ENCODE measurements at regions not wholly inside any gene's neighbourhood (a gene's known extent, or its start where the extent isn't known, plus 50 kb on each side); places are given as distances from the start of the nearest gene placed in this dataset.
A peak's percentile ranks its signal among the peaks of the same experiment; 100 is the strongest.

DNA sequence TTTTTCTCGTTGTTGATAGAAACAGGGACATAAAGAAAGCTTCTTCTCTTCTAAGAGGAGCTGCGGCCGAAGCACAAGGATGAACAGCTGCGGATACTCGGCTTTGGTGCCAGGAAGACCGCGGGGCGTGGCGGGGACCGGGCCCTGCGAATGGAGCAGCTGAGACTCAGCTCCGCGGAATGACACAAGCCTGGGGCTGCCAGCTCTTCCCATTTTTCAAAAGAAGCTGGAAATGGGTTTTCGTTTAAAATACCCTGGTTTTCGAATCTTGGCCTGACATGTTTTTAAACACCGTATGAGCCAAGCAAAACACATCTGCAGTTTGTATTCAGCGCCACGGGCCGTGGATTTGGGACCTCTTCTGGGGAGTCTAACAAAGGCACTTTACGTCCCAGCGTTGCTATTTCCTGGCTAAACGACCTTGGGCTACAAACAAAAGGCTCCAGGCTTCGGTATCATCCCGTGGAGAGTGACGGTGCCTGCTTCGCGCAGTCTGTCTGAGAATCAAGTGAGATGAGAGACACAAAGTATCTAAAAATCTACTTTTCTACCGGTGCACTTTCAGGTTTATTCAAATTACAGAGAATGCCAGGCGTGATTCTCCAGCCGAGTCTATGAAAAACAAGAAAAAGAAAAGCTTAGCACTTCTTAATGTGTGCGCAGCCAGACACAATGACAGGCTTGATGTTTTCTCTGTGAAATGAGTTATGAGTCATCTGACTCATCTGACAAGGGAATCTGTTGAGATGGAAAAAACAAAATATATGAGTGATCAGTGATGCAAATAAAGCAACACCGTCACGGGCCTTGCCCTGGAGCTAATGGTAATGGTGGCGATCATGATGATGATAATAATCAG is 114.0 kb upstream of the TMEM132D start:
- DNase-seq: no peak

DNA sequence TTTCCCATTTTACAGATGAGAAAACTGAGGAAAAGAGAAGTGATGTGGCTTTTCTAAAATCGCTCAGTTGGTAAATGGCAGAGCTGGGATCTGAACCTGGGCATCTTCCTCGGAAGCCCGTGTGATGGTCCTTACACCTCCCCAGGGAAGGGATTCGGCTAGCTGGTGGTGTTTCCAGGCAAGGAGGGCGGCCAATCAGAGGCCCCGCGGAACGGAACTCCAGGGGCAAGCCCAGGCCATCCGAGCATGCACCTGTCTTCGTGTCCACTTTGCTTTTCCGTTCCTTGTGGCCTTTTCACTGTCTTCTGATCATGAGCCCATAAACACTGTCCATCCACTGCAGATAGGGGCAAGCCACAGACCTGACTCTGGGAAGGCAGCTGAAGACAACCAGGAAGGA is 114.8 kb upstream of the TMEM132D start:
- DNase-seq: no peak

DNA sequence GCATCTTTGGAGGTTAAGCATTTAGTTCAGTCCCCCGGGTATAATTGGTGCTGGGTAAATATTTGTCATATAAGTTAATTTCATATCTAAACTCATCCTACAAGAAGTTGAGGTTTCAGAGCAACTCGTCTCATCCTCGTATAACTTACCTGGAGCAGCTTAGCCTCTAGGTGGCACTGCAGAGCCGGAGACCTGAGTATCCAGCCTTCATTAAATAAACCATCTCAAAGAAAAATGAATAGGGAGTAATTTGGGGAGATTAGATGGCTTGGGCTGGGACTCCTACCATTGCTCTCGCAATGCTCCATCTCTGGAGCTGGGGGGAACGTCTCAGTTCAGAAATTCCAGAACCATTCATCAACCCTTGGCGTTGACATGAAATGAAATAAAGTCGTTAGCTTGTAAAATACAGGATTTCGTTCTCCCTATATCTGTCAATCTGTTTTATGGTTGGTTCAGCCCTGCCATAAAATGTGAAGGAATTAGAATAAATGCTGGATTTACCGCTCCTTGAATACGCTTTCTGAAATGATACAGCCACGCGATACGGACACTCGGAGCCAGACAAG is 122.9 kb upstream of the TMEM132D start:
- peak in 1 of 2 donors; percentile 44 for DNase-seq

DNA sequence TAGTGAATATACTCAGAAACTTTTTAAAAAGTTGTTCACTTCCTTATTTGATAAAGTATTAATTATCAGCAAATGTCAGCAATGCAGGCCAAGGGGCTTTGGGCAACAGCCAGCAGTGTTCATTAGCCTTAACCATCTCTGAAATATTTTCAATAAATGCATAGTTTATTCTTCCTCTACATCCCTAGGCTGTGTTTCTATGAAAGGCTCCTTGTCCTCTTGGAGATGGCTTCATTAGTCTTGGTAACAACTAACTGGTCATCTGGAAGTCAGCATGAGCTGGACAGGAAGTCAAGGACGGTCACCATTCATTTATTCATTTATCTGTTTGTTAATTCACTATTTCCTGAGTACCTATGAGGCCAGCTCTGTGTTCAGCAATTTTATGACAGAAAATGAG is 124.0 kb upstream of the TMEM132D start:
- DNase-seq: no peak

GRCh38 chr12:130029151-130029550 is 125.3 kb upstream of the TMEM132D start:
- DNase-seq: no peak

DNA sequence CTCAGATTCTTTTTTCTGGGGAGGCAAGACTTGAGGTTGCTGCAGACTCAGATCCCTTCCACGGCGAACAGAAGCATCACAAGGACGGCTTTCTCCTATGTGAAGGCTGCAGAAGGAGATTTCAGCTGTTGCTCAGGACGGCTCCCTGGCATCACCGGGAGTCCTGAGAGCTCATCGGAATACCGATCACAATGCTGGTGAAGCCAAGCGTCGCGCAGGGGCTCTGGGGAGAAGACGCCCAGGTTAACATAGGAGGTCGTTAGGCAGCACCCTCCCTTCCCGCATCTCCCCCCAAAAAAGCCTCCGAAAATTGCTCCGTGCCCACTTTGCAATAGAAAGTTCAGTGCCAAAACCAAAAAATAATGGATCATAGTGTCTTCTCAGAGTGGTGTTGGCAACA is 127.2 kb upstream of the TMEM132D start:
- no peak for DNase-seq

- DNase-seq: peak; percentile 11 to 76
Measured at GRCh38 chr12:130031571-130032189, 127.9 kb upstream of the TMEM132D start.

DNA sequence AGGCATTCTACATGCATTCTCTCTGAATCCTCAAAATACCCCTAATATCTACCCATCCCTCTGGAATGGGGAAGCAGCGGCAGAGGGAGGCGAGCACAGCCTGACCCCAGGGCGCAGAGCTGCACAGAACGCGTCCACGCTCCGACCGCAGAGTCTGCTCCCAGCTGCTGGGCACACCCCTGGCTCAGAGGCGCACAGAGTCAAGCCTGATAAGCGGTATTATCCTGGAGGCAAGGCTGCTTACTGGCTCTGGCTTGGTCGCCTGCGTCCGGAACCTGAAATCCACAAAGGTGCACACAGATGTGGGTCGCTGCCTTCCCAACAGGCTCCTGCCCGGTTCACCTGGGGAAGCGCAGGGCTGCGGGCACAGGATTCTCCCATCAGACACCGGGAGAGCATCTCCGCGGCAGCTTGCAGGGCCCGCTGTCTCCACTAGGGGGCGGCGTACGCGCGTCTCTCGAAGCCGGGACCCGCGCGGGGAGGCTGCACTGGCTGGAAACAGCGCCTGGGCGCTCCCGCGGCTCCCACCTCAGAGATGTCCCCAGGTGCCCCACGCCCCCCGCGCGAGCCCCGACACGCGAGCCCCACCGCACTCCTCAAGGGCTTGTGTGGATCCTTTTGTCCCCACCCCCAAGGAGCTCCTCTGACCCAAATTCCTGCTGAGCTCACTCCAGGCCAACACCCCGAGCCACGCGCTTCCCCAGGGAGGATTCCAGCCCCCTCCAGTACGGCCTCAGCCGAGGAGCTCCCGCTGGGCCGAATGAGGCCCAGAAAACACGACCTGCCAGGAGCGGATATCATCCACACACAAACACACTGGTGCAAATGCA is 120.1 kb upstream of the FZD10 start:
- peak in 1 of 2 donors; percentile 15 for DNase-seq

DNA sequence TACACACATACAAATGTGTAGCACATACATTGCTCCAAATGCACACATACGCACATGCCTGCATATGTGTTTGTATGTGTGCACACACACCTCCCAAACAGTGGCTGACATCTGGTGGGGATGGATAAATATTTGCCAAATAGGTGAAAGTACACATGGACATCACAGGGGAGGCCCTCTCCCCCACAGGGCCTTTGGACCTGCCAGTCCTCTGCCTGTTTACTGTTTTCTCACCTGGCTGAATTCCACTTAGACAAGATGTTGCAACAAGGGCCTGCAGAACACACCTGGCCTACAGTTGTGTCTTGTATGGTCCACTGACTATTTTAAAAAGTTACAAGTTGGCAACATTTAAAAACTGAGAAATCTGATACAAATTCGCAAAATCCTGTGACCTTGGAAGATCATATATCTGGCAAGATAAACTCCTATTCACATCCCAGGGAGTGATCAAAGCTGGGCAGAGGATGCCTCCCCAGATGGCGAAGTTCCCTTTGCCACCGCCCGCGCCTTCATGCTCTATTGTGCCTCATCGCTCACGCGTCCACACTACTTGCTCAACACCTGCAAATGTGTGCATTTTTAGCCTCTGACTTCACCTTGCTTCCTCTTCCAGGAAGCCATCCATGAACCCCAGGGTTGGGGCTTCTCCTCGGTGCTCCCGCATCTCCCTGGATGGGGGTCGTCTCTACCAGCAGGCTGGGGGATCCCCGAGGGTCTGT is 118.4 kb upstream of the FZD10 start:
- no peak for DNase-seq

GRCh38 chr12:130044991-130045621 is 117.2 kb upstream of the FZD10 start:
- no peak for DNase-seq

GRCh38 chr12:130049666-130050065 is 112.6 kb upstream of the FZD10 start:
- DNase-seq: no peak

- no peak for DNase-seq
Measured at GRCh38 chr12:130051900-130052299, 110.4 kb upstream of the FZD10 start.

DNA sequence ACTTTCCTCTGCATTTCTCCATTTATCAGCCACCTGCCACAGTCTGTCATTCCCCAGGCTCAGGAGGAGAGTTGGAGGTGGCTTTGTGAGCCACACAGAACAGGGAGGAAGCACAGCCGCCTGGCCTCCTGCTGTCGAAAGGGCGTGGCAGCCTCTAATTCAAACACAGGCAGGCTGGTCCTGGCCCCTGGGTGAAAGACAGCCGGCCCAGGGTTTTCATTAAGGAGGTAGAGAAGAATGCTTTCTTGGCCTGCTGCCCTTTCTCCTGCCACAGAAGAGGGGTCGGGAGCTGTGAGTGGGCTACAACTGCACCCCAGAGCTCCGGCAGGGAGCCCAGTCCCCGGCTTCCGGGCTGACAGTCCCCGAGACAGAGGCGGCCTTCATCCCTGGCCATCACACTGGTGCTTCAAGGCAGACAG is 108.6 kb upstream of the FZD10 start:
- no peak for DNase-seq

DNA sequence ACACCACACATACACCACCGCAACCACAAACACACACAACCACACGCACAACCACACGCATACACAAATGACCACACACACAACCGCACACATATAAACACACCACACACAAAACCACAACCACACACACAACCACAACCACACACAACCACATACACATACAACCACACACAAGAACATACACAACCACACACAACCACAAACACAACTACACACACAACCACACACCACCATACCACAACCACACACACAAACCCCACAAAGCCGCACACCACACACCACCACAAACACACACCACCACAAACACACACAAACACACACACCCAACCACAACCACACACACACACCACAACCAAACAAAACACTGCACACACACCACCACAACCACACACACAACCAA is 107.5 kb upstream of the FZD10 start:
- DNase-seq: no peak

DNA sequence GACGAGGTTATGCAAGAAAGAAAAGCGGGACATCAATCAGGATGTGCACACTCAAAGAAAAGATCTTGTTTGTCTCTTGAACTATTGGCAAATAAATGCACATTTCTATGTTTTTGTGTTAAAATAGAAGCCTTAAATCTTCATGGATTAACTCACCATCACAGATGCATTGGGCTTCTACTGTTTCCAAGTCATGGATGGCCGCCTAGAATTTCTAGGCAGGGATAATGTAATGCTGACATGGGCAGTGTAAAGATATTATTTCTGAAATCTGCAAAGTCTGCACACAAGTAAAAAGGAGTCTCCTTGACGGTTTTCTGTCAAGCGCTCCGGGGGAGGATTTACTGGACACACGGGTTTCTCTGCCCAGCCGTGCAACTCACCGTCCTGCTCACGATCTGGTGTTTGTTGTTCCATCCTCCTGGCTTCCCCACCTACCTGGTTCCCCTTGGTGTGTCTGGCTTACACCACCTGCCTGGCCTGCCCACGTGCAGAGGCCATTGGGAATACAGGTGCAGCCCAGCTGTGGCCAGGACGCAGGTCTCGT is 103.3 kb upstream of the FZD10 start:
- DNase-seq: no peak

GRCh38 chr12:130063866-130064265 is 98.4 kb upstream of the FZD10 start:
- no peak for DNase-seq

DNA sequence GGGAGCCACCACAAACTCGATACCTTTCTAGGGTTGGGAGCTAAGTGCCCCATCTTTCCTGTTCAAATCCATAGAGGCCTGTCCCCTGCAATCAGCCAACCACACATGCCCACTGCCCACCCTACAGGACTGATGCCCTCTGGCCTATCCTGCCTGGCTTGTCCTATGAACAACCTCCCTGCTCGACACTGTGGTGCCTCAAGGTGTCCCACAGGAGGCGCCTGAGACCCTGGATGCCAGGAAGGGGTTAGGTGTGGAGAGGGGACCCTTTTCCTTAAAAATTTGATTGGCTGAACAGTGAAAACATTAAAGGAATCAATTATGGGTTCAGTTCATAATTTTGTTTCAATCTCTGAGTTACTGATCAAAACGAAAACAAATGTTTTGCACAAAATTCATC is 97.3 kb upstream of the FZD10 start:
- DNase-seq: no peak

DNA sequence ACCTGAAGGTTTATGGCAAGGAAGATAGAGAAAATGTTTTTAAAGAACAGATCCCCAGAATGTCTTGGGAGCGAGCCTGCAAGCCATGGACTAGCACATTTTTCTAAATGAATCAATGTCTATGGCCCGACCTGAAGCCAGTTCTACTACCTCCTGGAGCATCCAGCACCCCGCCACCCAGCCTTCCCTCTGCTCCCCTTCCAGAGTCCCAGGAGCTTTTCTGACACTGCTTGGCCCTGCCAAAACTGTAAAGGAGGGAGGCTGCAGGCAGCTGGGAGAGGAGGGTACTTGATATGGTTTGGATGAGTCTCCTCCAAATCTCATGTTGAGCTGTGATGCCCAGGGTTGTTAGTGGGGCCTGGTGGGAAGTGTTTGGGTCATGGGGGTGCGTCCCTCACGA is 95.5 kb upstream of the FZD10 start:
- no peak for DNase-seq

GRCh38 chr12:130068741-130069140 is 93.5 kb upstream of the FZD10 start:
- DNase-seq: no peak

DNA sequence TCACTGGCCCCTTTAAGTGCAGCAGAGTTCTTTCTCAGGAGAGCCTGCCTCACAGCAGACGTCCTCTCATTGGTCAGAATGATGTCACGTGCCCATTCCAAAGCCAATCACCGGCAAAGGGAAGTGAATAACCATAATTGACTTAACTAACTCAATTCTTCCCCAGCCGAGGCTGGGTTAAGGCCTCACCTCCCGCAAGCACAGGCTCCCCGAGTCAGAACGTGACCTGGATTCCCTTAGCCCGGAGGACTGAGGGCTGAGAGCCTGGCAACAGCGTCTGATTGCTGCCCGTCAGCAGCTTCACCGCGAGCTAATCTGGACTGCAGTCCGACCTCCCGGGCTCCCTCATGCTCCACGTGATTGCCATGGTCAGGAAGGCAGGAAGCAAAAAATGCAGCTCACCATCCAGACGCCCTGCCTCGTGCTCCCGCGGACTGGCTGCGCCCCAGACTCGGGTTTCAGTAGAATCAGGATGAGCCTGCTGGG is 92.1 kb upstream of the FZD10 start:
- no peak for DNase-seq

GRCh38 chr12:130073721-130074120 is 88.5 kb upstream of the FZD10 start:
- DNase-seq: no peak
